ENCODE measurements at regions not wholly inside any gene's neighbourhood (a gene's known extent, or its start where the extent isn't known, plus 50 kb on each side); places are given as distances from the start of the nearest gene placed in this dataset.

DNA sequence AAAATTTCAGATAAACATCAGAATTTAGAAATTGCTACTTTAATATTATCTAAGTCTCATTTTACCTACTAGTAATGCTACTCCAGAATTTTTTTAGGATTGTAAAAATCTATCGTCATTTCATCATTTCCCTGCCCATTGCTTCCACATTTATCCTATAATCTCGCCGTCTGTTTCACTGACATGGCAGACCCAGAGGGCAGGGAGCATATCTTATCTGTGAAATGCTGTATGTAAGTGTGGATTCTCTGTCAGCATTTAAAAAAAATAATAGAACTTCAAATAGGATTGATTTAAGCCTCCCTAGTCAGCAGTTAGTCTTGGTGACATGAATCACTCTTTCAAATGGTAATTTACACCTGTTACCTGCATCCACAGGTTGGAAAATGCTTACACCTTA, 314.4 kb downstream of the PCDH7 start:
- H4K20me1 ChIP-seq (ENCODE audit: control insufficient read depth, extremely low read depth, insufficient read depth, low read length), result no peaks in the 10 kb centered on the region
- H3K9me3 ChIP-seq (ENCODE audit: control insufficient read depth, insufficient read depth, low read depth, low read length), result no peaks in the 10 kb centered on the region
- H2AFZ ChIP-seq (ENCODE audit: low read length), result no peak overlapping the region
- no peaks in the 10 kb centered on the region for H3K27me3 ChIP-seq (ENCODE audit: control insufficient read depth, insufficient read depth, low read length)
- no peak for DNase-seq (ENCODE audit: low read depth in 2 of 2)
- H3K79me2 ChIP-seq (ENCODE audit: control insufficient read depth, insufficient read depth, low read length), result no peaks in the 10 kb centered on the region
- H3K27ac ChIP-seq (ENCODE audit: insufficient read depth, low read length), result no peak overlapping the region
- no peak overlapping the region for H3K4me3 ChIP-seq (replicated peaks in 1 of 4; ENCODE audit: control extremely low read depth in 1 of 4, insufficient read depth in 1 of 4, low read depth in 3 of 4, low read length in 4 of 4)
- H3K9ac ChIP-seq (ENCODE audit: insufficient read depth, low read length), result no peak overlapping the region
- H3K4me2 ChIP-seq (ENCODE audit: extremely low read depth, insufficient read depth, low read length), result no peak overlapping the region
- H3K4me1 ChIP-seq (ENCODE audit: control insufficient read depth, extremely low read depth, insufficient read depth, low read length), result no peaks in the 10 kb centered on the region
- TF ChIP-seq, protein P1, sequence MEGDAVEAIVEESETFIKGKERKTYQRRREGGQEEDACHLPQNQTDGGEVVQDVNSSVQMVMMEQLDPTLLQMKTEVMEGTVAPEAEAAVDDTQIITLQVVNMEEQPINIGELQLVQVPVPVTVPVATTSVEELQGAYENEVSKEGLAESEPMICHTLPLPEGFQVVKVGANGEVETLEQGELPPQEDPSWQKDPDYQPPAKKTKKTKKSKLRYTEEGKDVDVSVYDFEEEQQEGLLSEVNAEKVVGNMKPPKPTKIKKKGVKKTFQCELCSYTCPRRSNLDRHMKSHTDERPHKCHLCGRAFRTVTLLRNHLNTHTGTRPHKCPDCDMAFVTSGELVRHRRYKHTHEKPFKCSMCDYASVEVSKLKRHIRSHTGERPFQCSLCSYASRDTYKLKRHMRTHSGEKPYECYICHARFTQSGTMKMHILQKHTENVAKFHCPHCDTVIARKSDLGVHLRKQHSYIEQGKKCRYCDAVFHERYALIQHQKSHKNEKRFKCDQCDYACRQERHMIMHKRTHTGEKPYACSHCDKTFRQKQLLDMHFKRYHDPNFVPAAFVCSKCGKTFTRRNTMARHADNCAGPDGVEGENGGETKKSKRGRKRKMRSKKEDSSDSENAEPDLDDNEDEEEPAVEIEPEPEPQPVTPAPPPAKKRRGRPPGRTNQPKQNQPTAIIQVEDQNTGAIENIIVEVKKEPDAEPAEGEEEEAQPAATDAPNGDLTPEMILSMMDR (conservative IDR thresholded peaks at IDR 0.05 in 1 of 2, IDR thresholded peaks at IDR 0.05 in 1 of 2; ENCODE audit: low read depth in 1 of 2, low read length in 2 of 2), result no peak
- no peak for TF ChIP-seq EZH2 (IDR thresholded peaks at IDR 0.05; ENCODE audit: low read length, missing control alignments)
- H3K36me3 ChIP-seq (ENCODE audit: control insufficient read depth, insufficient read depth, low read length), result no peaks in the 10 kb centered on the region

DNA sequence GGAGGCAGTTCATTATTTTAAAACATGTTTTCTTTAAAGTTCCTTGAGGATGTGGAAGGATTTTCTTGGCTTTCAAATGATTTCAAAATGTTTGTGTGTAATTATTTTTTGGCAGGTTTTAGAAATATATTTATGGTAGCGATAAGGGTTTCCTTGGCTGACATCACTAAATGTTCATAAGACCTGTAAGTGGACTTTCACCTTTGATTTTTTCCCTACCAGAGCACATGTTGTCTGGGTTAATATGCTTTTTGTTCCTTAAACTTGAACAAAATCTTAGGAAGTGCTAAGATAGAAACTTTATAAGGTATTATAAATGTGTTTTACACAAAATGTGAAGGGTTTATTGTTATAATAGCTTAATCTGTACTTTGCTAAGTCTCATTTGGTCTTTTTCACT, 315.6 kb downstream of the PCDH7 start:
- no peak for TF ChIP-seq EZH2 (IDR thresholded peaks at IDR 0.05; ENCODE audit: low read length, missing control alignments)
- TF ChIP-seq, protein P1 (conservative IDR thresholded peaks at IDR 0.05 in 1 of 2, IDR thresholded peaks at IDR 0.05 in 1 of 2; ENCODE audit: low read depth in 1 of 2, low read length in 2 of 2), result no peak
- H3K27me3 ChIP-seq (ENCODE audit: control insufficient read depth, insufficient read depth, low read length), result no peaks in the 10 kb centered on the region

DNA sequence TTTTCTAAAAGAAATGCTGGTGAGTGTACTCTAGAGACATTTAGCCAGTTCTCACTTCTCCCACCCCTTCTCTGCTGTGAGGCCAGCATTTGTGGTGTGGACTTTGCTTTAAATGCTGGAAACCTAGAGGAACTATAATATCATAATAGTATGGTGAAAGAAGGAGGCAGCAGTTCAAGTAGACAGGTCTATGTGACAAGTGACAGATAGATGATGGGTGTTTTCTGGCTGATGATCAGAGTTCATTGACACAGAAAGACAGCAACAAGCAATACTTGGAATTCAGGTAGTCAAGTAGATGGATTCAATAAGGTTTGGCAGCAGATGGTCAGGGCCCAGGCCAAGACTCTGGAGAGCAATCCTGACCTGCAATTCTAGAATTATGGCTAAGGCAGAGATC, 317.5 kb downstream of the PCDH7 start:
- no peaks in the 10 kb centered on the region for H3K9me3 ChIP-seq (ENCODE audit: control insufficient read depth, insufficient read depth, low read depth, low read length)
- no peak overlapping the region for H3K27ac ChIP-seq (ENCODE audit: insufficient read depth, low read length)
- H3K4me3 ChIP-seq (replicated peaks in 1 of 4; ENCODE audit: control extremely low read depth in 1 of 4, insufficient read depth in 1 of 4, low read depth in 3 of 4, low read length in 4 of 4), result no peak overlapping the region
- no peak overlapping the region for H3K4me2 ChIP-seq (ENCODE audit: extremely low read depth, insufficient read depth, low read length)
- H3K4me1 ChIP-seq (ENCODE audit: control insufficient read depth, extremely low read depth, insufficient read depth, low read length), result no peaks in the 10 kb centered on the region
- no peaks in the 10 kb centered on the region for H3K27me3 ChIP-seq (ENCODE audit: control insufficient read depth, insufficient read depth, low read length)
- H4K20me1 ChIP-seq (ENCODE audit: control insufficient read depth, extremely low read depth, insufficient read depth, low read length), result no peaks in the 10 kb centered on the region
- no peak overlapping the region for H3K9ac ChIP-seq (ENCODE audit: insufficient read depth, low read length)
- no peaks in the 10 kb centered on the region for H3K36me3 ChIP-seq (ENCODE audit: control insufficient read depth, insufficient read depth, low read length)
- H3K79me2 ChIP-seq (ENCODE audit: control insufficient read depth, insufficient read depth, low read length), result no peaks in the 10 kb centered on the region
- no peak overlapping the region for H2AFZ ChIP-seq (ENCODE audit: low read length)
- TF ChIP-seq, protein P1 (conservative IDR thresholded peaks at IDR 0.05 in 1 of 2, IDR thresholded peaks at IDR 0.05 in 1 of 2; ENCODE audit: low read depth in 1 of 2, low read length in 2 of 2), result no peak
- TF ChIP-seq EZH2 (IDR thresholded peaks at IDR 0.05; ENCODE audit: low read length, missing control alignments), result no peak
- DNase-seq (ENCODE audit: low read depth in 2 of 2), result no peak

More for the DNA sequence above, 315.6 kb downstream of the PCDH7 start:
- no peaks in the 10 kb centered on the region for H3K4me1 ChIP-seq (ENCODE audit: control insufficient read depth, extremely low read depth, insufficient read depth, low read length)
- H3K4me2 ChIP-seq (ENCODE audit: extremely low read depth, insufficient read depth, low read length), result no peak overlapping the region
- no peak overlapping the region for H2AFZ ChIP-seq (ENCODE audit: low read length)
- H4K20me1 ChIP-seq (ENCODE audit: control insufficient read depth, extremely low read depth, insufficient read depth, low read length), result no peaks in the 10 kb centered on the region
- H3K27ac ChIP-seq (ENCODE audit: insufficient read depth, low read length), result no peak overlapping the region
- H3K9ac ChIP-seq (ENCODE audit: insufficient read depth, low read length), result no peak overlapping the region
- H3K9me3 ChIP-seq (ENCODE audit: control insufficient read depth, insufficient read depth, low read depth, low read length), result no peaks in the 10 kb centered on the region
- no peak for DNase-seq (ENCODE audit: low read depth in 2 of 2)
- no peaks in the 10 kb centered on the region for H3K36me3 ChIP-seq (ENCODE audit: control insufficient read depth, insufficient read depth, low read length)
- no peaks in the 10 kb centered on the region for H3K79me2 ChIP-seq (ENCODE audit: control insufficient read depth, insufficient read depth, low read length)
- no peak overlapping the region for H3K4me3 ChIP-seq (replicated peaks in 1 of 4; ENCODE audit: control extremely low read depth in 1 of 4, insufficient read depth in 1 of 4, low read depth in 3 of 4, low read length in 4 of 4)

Data from fibroblast of lung (primary cell).